ENCODE measurements at regions not wholly inside any gene's neighbourhood (a gene's known extent, or its start where the extent isn't known, plus 50 kb on each side); places are given as distances from the start of the nearest gene placed in this dataset.

- in situ Hi-C loops (cut with HindIII; ENCODE audit: low sequenced_read_pairs) = no loop called here
- DNase-seq (ENCODE audit: low spot score) = no peak
These were observed 338.0 kb downstream of the EFNB2 start for GRCh38 chr13:106197496-106197895.

DNA sequence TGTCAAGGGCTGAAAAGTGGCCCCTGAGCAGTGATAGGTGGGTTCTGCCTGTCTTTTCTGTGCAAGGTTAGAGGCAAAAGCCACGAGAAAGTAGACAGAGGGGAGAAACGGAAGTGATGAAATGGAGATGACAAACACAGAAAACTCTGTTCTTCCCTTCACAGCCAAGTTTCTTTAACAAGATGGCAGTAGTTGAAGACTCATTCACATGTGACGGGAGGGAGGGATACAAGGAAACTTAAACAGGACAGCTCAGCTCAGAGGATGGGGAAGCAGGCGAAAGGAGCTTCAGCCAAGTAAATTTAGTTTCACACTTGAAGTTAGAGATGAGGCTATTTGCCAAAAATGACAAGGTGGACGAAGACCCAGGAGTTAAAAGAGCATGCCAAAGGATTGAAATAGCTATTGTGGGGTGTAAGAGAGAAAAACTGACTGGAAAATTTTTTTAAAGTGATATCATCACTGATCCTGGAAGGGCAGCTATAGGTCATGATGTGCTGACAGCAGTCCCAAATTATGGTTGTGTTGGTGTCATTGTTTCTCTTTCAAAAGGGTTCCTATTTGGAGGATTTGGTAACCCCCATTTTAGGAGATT, 347.9 kb downstream of the EFNB2 start:
- DNase-seq (ENCODE audit: low spot score) = no peak
- in situ Hi-C loops (cut with HindIII; ENCODE audit: low sequenced_read_pairs) = no loop called here

GRCh38 chr13:106187101-106187500, 348.4 kb downstream of the EFNB2 start:
- DNase-seq (ENCODE audit: low spot score) = no peak
- in situ Hi-C loops (cut with HindIII; ENCODE audit: low sequenced_read_pairs) = no loop called here

GRCh38 chr13:106186366-106187030, 349.0 kb downstream of the EFNB2 start:
- no peak for DNase-seq (ENCODE audit: low spot score)
- in situ Hi-C loops (cut with HindIII; ENCODE audit: low sequenced_read_pairs) = no loop called here

GRCh38 chr13:106184790-106185189, 350.7 kb downstream of the EFNB2 start:
- no peak for DNase-seq (ENCODE audit: low spot score)
- in situ Hi-C loops (cut with HindIII; ENCODE audit: low sequenced_read_pairs) = no loop called here

- DNase-seq (ENCODE audit: low spot score) = no peak
These were observed 351.9 kb downstream of the EFNB2 start for GRCh38 chr13:106183410-106184065.

GRCh38 chr13:106182404-106182803, 353.1 kb downstream of the EFNB2 start:
- in situ Hi-C loops (cut with HindIII; ENCODE audit: low sequenced_read_pairs) = no loop called here
- no peak for DNase-seq (ENCODE audit: low spot score)

More at GRCh38 chr13:106183410-106184065, 351.9 kb downstream of the EFNB2 start:
- in situ Hi-C loops (cut with HindIII; ENCODE audit: low sequenced_read_pairs) = no loop called here

- DNase-seq (ENCODE audit: low spot score) = no peak
- in situ Hi-C loops (cut with HindIII; ENCODE audit: low sequenced_read_pairs) = no loop called here
These were observed 356.6 kb downstream of the EFNB2 start for GRCh38 chr13:106178816-106179215.

DNA sequence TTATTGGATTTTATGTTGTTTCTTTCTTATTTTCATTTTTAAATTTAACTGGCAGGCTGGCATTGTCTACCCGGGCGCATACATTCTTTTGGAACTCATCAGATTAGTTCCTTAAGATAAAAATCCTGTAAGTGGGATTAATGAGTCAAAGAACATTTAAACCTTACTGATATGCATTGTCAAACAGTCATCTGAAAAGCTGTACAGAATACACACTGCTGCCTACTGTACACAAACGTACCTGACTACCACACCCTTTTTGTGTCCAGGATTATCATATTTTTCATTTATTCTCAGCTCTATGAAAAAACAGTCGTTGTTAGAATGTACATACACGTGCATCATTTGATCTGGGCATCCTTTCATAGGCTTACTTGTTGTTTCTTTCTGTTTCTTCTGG, 358.3 kb downstream of the EFNB2 start:
- in situ Hi-C loops (cut with HindIII; ENCODE audit: low sequenced_read_pairs) = no loop called here
- no peak for DNase-seq (ENCODE audit: low spot score)

- in situ Hi-C loops (cut with HindIII; ENCODE audit: low sequenced_read_pairs) = no loop called here
- no peak for DNase-seq (ENCODE audit: low spot score)
These were observed 359.3 kb downstream of the EFNB2 start for GRCh38 chr13:106176117-106176516.

GRCh38 chr13:106173891-106174610, 361.4 kb downstream of the EFNB2 start:
- in situ Hi-C loops (cut with HindIII; ENCODE audit: low sequenced_read_pairs) = no loop called here
- DNase-seq (ENCODE audit: low spot score) = no peak

DNA sequence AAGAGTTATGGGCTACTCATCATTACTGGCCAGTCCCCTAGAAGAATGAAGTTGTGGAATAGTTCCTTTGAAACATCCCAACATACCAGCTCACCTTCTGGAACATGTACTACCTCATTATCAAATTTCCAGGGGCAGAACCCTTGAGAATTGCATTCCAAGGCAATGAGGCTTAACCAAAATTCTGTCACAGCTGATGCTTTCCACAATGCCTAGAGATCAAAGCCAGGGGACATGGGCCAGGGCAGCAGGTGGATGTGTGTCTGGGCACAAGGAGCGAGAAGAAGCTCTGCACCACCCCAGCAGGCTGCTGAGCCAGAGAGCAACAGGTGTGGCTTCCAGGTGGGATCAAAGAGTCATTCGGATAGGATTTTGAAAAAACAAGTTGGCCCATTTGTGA, 362.1 kb downstream of the EFNB2 start:
- DNase-seq (ENCODE audit: low spot score) = no peak
- in situ Hi-C loops (cut with HindIII; ENCODE audit: low sequenced_read_pairs) = no loop called here

GRCh38 chr13:106172176-106172905, 363.1 kb downstream of the EFNB2 start:
- DNase-seq (ENCODE audit: low spot score) = no peak
- in situ Hi-C loops (cut with HindIII; ENCODE audit: low sequenced_read_pairs) = no loop called here

GRCh38 chr13:106163426-106163825, 372.0 kb downstream of the EFNB2 start:
- DNase-seq (ENCODE audit: low spot score) = no peak
- in situ Hi-C loops (cut with HindIII; ENCODE audit: low sequenced_read_pairs) = no loop called here

DNA sequence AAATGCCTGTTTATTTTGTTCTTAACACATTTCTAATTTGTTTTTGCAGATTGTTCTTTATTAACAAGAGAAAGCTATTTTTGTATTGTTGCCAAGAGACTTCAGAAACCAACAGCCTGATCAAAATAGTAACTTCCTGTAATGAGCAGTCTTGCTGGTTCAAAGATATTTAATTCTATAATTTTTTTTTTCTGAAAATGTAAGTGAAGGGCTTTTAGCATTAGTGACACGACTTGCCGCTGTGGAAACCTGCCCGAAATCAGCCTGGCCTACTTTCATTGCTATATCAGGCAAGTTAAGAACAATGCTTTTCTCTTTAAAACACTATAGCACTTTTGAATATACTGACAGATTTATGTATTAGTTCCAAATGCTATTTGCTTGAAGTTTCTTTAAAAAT, 374.3 kb downstream of the EFNB2 start:
- DNase-seq (ENCODE audit: low spot score) = no peak
- in situ Hi-C loops (cut with HindIII; ENCODE audit: low sequenced_read_pairs) = no loop called here

DNA sequence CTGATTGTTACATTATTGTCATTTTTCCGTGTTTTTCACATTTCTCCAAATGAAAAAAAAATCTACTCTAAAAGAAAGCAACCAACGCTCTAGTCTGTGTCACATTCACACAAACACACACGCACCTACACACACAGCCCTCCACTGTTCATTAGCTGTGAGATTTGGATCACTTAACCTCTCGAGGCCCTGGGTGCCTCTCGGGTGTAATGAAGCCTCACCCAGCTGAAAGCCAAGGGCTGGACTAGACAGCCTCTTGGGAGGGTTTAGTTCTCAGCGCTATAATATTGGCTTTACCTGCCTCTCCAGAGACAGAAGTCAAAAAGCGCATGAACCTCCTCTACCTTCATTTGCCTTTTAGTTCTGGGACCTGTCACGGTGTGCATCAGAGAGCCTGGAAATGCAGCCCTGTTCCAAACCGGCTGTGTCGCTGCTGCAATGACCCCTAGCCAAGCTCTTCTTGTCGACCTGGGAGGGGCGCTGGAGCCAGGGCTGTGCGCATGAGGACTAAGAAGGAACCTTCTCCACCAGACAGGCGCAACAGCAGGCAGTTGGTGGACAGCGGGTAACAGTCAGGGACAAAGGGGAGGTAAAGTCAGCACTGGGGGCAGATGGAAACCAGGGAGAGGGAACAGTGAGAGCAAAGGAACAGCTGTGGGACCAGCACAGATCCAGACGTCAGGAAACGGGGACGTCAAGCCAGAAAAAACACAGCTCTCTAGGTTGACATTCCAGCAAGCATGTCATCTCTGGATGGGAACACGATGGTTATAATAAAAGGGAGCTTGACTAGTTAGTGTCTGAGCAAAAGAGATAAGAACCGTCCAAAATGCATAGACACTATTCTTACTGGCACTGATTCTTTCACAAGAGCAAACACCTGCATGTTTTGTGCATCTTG, 375.9 kb downstream of the EFNB2 start:
- DNase-seq (ENCODE audit: low spot score) = no peak
- in situ Hi-C loops (cut with HindIII; ENCODE audit: low sequenced_read_pairs) = no loop called here

DNA sequence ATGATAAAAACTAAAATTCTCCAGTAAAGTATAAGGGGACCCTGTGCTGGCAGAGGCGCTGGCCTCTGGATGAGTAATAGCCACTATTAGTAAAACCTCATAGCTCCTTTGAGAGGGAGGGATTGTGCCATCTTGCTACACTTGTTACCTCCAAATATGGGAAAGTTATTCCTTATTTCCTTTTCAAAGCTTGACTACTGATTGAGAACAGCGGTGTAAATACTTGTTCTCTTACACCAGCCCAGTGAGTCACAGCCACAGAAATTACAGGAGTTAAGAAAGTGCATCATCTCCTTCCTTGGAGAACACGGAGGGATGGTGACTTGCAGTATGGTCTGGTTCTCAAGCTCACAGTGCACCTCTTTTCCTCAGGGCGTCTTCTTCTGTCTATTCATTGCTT, 379.0 kb downstream of the EFNB2 start:
- no peak for DNase-seq (ENCODE audit: low spot score)
- in situ Hi-C loops (cut with HindIII; ENCODE audit: low sequenced_read_pairs) = no loop called here

- in situ Hi-C loops (cut with HindIII; ENCODE audit: low sequenced_read_pairs) = no loop called here
- no peak for DNase-seq (ENCODE audit: low spot score)
These were observed 380.1 kb downstream of the EFNB2 start for GRCh38 chr13:106155411-106155810.

- DNase-seq (ENCODE audit: low spot score) = no peak
- in situ Hi-C loops (cut with HindIII; ENCODE audit: low sequenced_read_pairs) = no loop called here
These were observed 381.6 kb downstream of the EFNB2 start for GRCh38 chr13:106153876-106154275.
